H9 (cell line): ENCODE measurements at regions not wholly inside any gene's neighbourhood (a gene's known extent, or its start where the extent isn't known, plus 50 kb on each side); places are given as distances from the start of the nearest gene placed in this dataset.

Source experiments
- DNase-seq: peaks from one replicate; pipeline ENCODE4 v3.0.0-alpha.2; 2017
- H2AFZ ChIP-seq: one replicate; pipeline ENCODE4 v1.6.1; 2013; ENCODE audit warnings: mild to moderate bottlenecking, low read length, control low read depth, moderate library complexity
- H2AK5ac ChIP-seq: 2 replicates; pipeline ENCODE4 v1.6.1; 2013; ENCODE audit warnings: low read length, control low read depth, mixed read lengths; ENCODE audit not compliant: insufficient read length
- H2BK120ac ChIP-seq: one replicate; pipeline ENCODE4 v1.6.1; 2013; ENCODE audit warnings: low read depth, mild to moderate bottlenecking, low read length, control low read depth, inconsistent platforms; ENCODE audit not compliant: poor library complexity, severe bottlenecking
- H2BK12ac ChIP-seq: 2 replicates; pipeline ENCODE4 v1.6.1; 2013; ENCODE audit warnings: low read length, control low read depth, mixed read lengths, low read depth; ENCODE audit not compliant: insufficient read length
- H2BK15ac ChIP-seq: 2 replicates; pipeline ENCODE4 v1.6.1; 2013; ENCODE audit warnings: low read depth, low read length, control low read depth
- H2BK20ac ChIP-seq: one replicate; pipeline ENCODE4 v1.6.1; 2013; ENCODE audit warnings: low read depth, mild to moderate bottlenecking, low read length, control low read depth, inconsistent platforms; ENCODE audit not compliant: poor library complexity, severe bottlenecking
- H2BK5ac ChIP-seq: 2 replicates; pipeline ENCODE4 v1.6.1; 2013; ENCODE audit warnings: low read length, control low read depth, mixed read lengths; ENCODE audit not compliant: insufficient read length
- H3K14ac ChIP-seq: 2 replicates; pipeline ENCODE4 v1.6.1; 2013; ENCODE audit warnings: low read length, control low read depth; ENCODE audit not compliant: insufficient read depth
- H3K18ac ChIP-seq: 2 replicates; pipeline ENCODE4 v1.6.1; 2013; ENCODE audit warnings: low read depth, mild to moderate bottlenecking, mixed read lengths, low read length, control low read depth; ENCODE audit not compliant: insufficient read length
- H3K23ac ChIP-seq: 2 replicates; pipeline ENCODE4 v1.6.1; 2013; ENCODE audit warnings: low read length, control low read depth, mixed read lengths, low read depth; ENCODE audit not compliant: insufficient read length
- H3K23me2 ChIP-seq: 2 replicates; pipeline ENCODE4 v1.6.1; 2013; ENCODE audit warnings: low read depth, mild to moderate bottlenecking, mixed read lengths, low read length, control low read depth; ENCODE audit not compliant: insufficient read length, poor library complexity, severe bottlenecking
- H3K27ac ChIP-seq: 2 replicates; pipeline ENCODE4 v1.5.1; 2013; ENCODE audit warnings: low read length, control low read depth, mixed read lengths, low read depth; ENCODE audit not compliant: insufficient read length
- H3K27me3 ChIP-seq: 2 replicates; pipeline ENCODE4 v1.6.1; 2013; ENCODE audit warnings: low read length, control low read depth, inconsistent platforms; ENCODE audit not compliant: insufficient read depth
- H3K4ac ChIP-seq: 2 replicates; pipeline ENCODE4 v1.6.1; 2013; ENCODE audit warnings: low read depth, mild to moderate bottlenecking, control low read depth, inconsistent platforms, low read length, moderate library complexity
- H3K4me1 ChIP-seq: 2 replicates; pipeline ENCODE4 v1.6.1; 2013; ENCODE audit warnings: low read length, control low read depth, inconsistent platforms; ENCODE audit not compliant: insufficient read depth
- H3K4me2 ChIP-seq: 2 replicates; pipeline ENCODE4 v1.6.1; 2013; ENCODE audit warnings: low read length, control low read depth, mixed read lengths; ENCODE audit not compliant: insufficient read length, insufficient read depth
- H3K56ac ChIP-seq: 2 replicates; pipeline ENCODE4 v1.6.1; 2013; ENCODE audit warnings: low read depth, mild to moderate bottlenecking, mixed read lengths, low read length, control low read depth; ENCODE audit not compliant: insufficient read length
- H3K79me1 ChIP-seq: 2 replicates; pipeline ENCODE4 v1.6.1; 2013; ENCODE audit warnings: low read depth, mild to moderate bottlenecking, moderate library complexity, low read length, control low read depth, inconsistent platforms; ENCODE audit not compliant: insufficient read depth, poor library complexity, severe bottlenecking
- H3K79me2 ChIP-seq: 2 replicates; pipeline ENCODE4 v1.6.1; 2013; ENCODE audit warnings: low read length, control low read depth, inconsistent platforms; ENCODE audit not compliant: insufficient read depth
- H3K9ac ChIP-seq: 2 replicates; pipeline ENCODE4 v1.6.1; 2013; ENCODE audit warnings: low read length, control low read depth, mixed read lengths; ENCODE audit not compliant: insufficient read length; ENCODE audit errors: extremely low read depth
- H3K9me3 ChIP-seq: one replicate; pipeline ENCODE4 v1.6.1; 2013; ENCODE audit warnings: low read depth, low read length, inconsistent platforms; ENCODE audit not compliant: control insufficient read depth
- H3T11ph ChIP-seq: one replicate; pipeline ENCODE4 v1.6.1; 2013; ENCODE audit warnings: mild to moderate bottlenecking, low read length, control low read depth, inconsistent platforms
- H4K20me1 ChIP-seq: one replicate; pipeline ENCODE4 v1.6.1; 2013; ENCODE audit not compliant: control insufficient read depth, insufficient read length, insufficient read depth
- H4K5ac ChIP-seq: 2 replicates; pipeline ENCODE4 v1.6.1; 2013; ENCODE audit warnings: low read depth, mild to moderate bottlenecking, mixed read lengths, low read length, control low read depth; ENCODE audit not compliant: insufficient read length
- H4K8ac ChIP-seq: replicated peaks from 2 replicates; pipeline ENCODE4 v1.6.1; 2013; ENCODE audit warnings: low read length, control low read depth, mixed read lengths, low read depth; ENCODE audit not compliant: insufficient read length
- H4K91ac ChIP-seq: 2 replicates; pipeline ENCODE4 v1.6.1; 2013; ENCODE audit warnings: low read depth, mild to moderate bottlenecking, moderate library complexity, mixed read lengths, low read length, control low read depth; ENCODE audit not compliant: insufficient read length
- H3K27ac Mint-ChIP-seq, 3 experiments: 2 replicates in 2 of 3; 3 replicates in 1 of 3; pipeline ENCODE4 v1.8.0; 2020 to 2021; ENCODE audit warnings: mixed read lengths in 3 of 3, mild to moderate bottlenecking in 1 of 3, moderate library complexity in 1 of 3
- H3K27me3 Mint-ChIP-seq: 2 replicates; pipeline ENCODE4 v1.8.0; 2021; ENCODE audit warnings: low read depth, mild to moderate bottlenecking, moderate library complexity, mixed read lengths
- H3K36me3 Mint-ChIP-seq, 3 experiments: 2 replicates in 2 of 3; 3 replicates in 1 of 3; pipeline ENCODE4 v1.8.0; 2020 to 2021; ENCODE audit warnings: low read depth in 3 of 3, mixed read lengths in 3 of 3; ENCODE audit not compliant: insufficient read depth in 1 of 3
- H3K4me1 Mint-ChIP-seq, 2 experiments: 2 replicates each; pipeline ENCODE4 v1.8.0; 2020; ENCODE audit warnings: mixed read lengths in 2 of 2
- H3K4me3 Mint-ChIP-seq, 2 experiments: 2 replicates in 1 of 2; 3 replicates in 1 of 2; pipeline ENCODE4 v1.8.0; 2020 to 2021; ENCODE audit warnings: mild to moderate bottlenecking in 2 of 2, mixed read lengths in 2 of 2, moderate library complexity in 1 of 2
- H3K9me3 Mint-ChIP-seq, 2 experiments: 2 replicates in 1 of 2; 3 replicates in 1 of 2; pipeline ENCODE4 v1.8.0; 2020; ENCODE audit warnings: mild to moderate bottlenecking in 2 of 2, mixed read lengths in 2 of 2, moderate library complexity in 1 of 2
- WGBS: extraction: QIAGEN DNeasy Blood & Tissue Kit; methylation state at CpG from one replicate; pipeline ENCODE4 v1.1.7; 2013; ENCODE audit warnings: missing lambda C conversion rate, low lambda C conversion rate, mixed read lengths; ENCODE audit not compliant: insufficient read length; ENCODE audit errors: extremely low coverage; 5-methylcytosine and 5-hydroxymethylcytosine counted together
- TF ChIP-seq, protein P1 (sequence below): fragments of 200-600 bp; sonication (generic); conservative IDR thresholded peaks from 3 replicates; pipeline ENCODE4 v1.8.0; 2021; ENCODE audit warnings: antibody characterized with exemption, mild to moderate bottlenecking

DNA sequence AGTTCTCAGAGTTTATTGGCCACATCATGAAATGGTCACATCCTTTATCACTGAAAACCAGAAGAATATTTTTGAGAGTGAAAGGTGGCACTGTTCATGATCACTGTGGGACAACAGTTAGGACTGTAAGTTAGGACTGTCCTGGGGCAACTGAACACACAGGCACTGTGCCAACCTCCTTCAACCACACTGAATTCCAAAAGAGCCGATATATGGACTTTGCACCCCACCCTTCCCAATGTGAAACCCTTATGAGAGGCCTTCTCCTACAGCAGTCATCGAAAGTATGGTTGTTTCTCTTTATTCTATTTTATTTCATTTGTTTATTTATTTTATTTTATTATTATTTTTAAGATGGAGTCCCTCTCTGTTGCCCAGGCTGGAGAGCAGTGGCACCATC is 353.5 kb downstream of the TOX3 start:
- no CpG with 5 or more reads among the region's 2 CpGs for WGBS

More for the DNA sequence above, 353.5 kb downstream of the TOX3 start:
- Histone ChIP-seq H2BK5ac (no peak overlapping the region), H4K8ac (no peak overlapping the region), H2BK15ac (no peak overlapping the region), H3K27ac (no peak overlapping the region), H4K5ac (no peak overlapping the region), H3K4ac (no peak overlapping the region), H3K79me1 (no peaks in the 10 kb centered on the region), H3K56ac (no peak overlapping the region), H3K4me1 (no peaks in the 10 kb centered on the region), H2BK20ac (no peak overlapping the region), H4K91ac (no peak overlapping the region), H3T11ph (no peak overlapping the region), H2BK120ac (no peak overlapping the region), H4K20me1 (no peaks in the 10 kb centered on the region), H3K27me3 (no peaks in the 10 kb centered on the region), H3K79me2 (no peaks in the 10 kb centered on the region), H3K23ac (no peak overlapping the region), H2BK12ac (no peak overlapping the region), H3K23me2 (no peaks in the 10 kb centered on the region), H3K4me2 (no peak overlapping the region), H3K18ac (no peak overlapping the region), H3K9ac (no peak overlapping the region), H3K14ac (no peak overlapping the region), H3K9me3 (no peaks in the 10 kb centered on the region), H2AFZ (no peak overlapping the region), H2AK5ac (no peak overlapping the region)
- no peak overlapping the region; a peak in 1 of 7 replicates for H3K27ac Mint-ChIP-seq
- no peak overlapping the region; a peak in 1 of 5 replicates for H3K4me3 Mint-ChIP-seq
- TF ChIP-seq, protein P1, sequence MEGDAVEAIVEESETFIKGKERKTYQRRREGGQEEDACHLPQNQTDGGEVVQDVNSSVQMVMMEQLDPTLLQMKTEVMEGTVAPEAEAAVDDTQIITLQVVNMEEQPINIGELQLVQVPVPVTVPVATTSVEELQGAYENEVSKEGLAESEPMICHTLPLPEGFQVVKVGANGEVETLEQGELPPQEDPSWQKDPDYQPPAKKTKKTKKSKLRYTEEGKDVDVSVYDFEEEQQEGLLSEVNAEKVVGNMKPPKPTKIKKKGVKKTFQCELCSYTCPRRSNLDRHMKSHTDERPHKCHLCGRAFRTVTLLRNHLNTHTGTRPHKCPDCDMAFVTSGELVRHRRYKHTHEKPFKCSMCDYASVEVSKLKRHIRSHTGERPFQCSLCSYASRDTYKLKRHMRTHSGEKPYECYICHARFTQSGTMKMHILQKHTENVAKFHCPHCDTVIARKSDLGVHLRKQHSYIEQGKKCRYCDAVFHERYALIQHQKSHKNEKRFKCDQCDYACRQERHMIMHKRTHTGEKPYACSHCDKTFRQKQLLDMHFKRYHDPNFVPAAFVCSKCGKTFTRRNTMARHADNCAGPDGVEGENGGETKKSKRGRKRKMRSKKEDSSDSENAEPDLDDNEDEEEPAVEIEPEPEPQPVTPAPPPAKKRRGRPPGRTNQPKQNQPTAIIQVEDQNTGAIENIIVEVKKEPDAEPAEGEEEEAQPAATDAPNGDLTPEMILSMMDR, result no peak
- no peaks in the 10 kb centered on the region for H3K27me3 Mint-ChIP-seq
- DNase-seq, result no peak
- H3K36me3 Mint-ChIP-seq, result peaks cover 0 to 24% (median 13%) of the 10 kb centered on the region in 3 experiments; a peak in 5 of 7 replicates
- H3K9me3 Mint-ChIP-seq, result peaks cover 7 to 11% of the 10 kb centered on the region in 2 experiments; a peak in 2 of 5 replicates
- H3K4me1 Mint-ChIP-seq, result peaks cover 10 to 11% of the 10 kb centered on the region in 2 experiments; a peak in 3 of 4 replicates
